ENCODE measurements at regions not wholly inside any gene's neighbourhood (a gene's known extent, or its start where the extent isn't known, plus 50 kb on each side); places are given as distances from the start of the nearest gene placed in this dataset.

DNA sequence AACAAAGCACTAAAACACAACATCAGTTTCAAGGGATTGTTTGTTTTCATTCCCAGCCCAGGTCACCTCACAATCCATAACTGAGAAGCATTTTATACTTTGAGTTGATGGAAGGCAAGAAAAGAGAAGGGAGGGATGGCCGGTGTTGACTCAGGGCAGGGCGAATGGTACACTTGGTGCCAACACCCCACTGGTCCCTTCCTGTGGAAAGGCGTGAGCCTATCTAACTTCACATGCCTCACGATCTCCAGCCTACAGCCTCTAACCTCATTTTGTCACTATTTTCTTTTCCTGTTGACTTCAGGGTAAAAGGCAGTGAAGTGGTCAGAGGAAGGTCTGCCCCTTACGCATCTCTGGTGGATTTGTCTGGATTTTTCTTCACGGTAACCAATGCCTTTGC lies 53.5 kb upstream of the SASH1 start:
- TF ChIP-seq, protein P1, sequence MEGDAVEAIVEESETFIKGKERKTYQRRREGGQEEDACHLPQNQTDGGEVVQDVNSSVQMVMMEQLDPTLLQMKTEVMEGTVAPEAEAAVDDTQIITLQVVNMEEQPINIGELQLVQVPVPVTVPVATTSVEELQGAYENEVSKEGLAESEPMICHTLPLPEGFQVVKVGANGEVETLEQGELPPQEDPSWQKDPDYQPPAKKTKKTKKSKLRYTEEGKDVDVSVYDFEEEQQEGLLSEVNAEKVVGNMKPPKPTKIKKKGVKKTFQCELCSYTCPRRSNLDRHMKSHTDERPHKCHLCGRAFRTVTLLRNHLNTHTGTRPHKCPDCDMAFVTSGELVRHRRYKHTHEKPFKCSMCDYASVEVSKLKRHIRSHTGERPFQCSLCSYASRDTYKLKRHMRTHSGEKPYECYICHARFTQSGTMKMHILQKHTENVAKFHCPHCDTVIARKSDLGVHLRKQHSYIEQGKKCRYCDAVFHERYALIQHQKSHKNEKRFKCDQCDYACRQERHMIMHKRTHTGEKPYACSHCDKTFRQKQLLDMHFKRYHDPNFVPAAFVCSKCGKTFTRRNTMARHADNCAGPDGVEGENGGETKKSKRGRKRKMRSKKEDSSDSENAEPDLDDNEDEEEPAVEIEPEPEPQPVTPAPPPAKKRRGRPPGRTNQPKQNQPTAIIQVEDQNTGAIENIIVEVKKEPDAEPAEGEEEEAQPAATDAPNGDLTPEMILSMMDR (IDR thresholded peaks at IDR 0.05; ENCODE audit: extremely low read depth, insufficient read depth, missing control alignments): no peak
- DNase-seq (ENCODE audit: low spot score): no peak
- in situ Hi-C loops (cut with MboI; ENCODE audit: low pct_unique_long_range_greater_than_20kb, low sequenced_read_pairs, unreplicated experiment): no loop called here

DNA sequence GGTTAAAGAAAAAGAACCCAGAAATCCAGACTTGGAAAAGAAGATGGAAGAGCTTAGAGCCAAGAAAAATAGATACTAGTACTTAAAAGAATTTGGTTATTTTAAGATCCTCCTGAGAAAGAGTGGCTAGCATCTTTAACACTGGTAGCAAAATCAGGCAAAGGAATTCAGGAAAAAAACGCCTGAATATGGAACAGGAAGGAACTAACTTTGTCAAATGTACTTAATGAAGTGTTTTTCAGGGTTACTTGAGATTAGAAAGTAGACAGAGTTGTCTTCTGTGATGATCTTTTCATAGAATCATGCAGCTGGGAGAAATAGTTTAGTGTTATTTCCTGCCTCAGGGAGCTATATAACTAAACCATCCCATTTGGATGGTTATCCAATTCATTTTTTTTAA lies 50.8 kb upstream of the SASH1 start:
- in situ Hi-C loops (cut with MboI; ENCODE audit: low pct_unique_long_range_greater_than_20kb, low sequenced_read_pairs, unreplicated experiment): no loop called here
- TF ChIP-seq, protein P1 (IDR thresholded peaks at IDR 0.05; ENCODE audit: extremely low read depth, insufficient read depth, missing control alignments): no peak
- no peak for DNase-seq (ENCODE audit: low spot score)
